IMR-90 (cell line): ENCODE measurements at regions not wholly inside any gene's neighbourhood (a gene's known extent, or its start where the extent isn't known, plus 50 kb on each side); places are given as distances from the start of the nearest gene placed in this dataset.

Experiments used
- ATAC-seq: fragments of 200-7000 bp; cut with Tn5 transposase; 2 replicates; pipeline ENCODE4 v1.9.1; 2020; ENCODE audit warnings: low read depth, mild to moderate bottlenecking, moderate library complexity
- BruUV-seq: library from RNA; stranded (reverse); fragments of 400-500 nt; replicated peaks from 2 replicates; lab custom pipeline; 2021; lab: Mats Ljungman, UMichigan
- CTCF ChIA-PET: fragments of 300-600 bp; formaldehyde crosslinking; extraction: SDS; loops from one replicate; lab custom pipeline; 2021; ENCODE audit warnings: antibody characterized with exemption; lab: Yijun Ruan, JAX
- POLR2A ChIA-PET: fragments of 300-600 bp; sonication (Branson Sonifier 250); formaldehyde crosslinking; loops from one replicate; lab custom pipeline; 2022; ENCODE audit warnings: antibody characterized with exemption; ENCODE audit not compliant: unreplicated experiment; lab: Charles Lee
- DNase-seq: peaks from one replicate; pipeline ENCODE4 v3.0.0; 2013
- H2AFZ ChIP-seq: replicated peaks from 2 replicates; pipeline ENCODE3; 2013; ENCODE audit warnings: low read length, mild to moderate bottlenecking; ENCODE audit not compliant: poor library complexity
- H2AK5ac ChIP-seq: 2 replicates; pipeline ENCODE4 v1.6.1; 2013; ENCODE audit warnings: low read depth, low read length, inconsistent platforms
- H2AK9ac ChIP-seq: replicated peaks from 2 replicates; pipeline ENCODE3; 2013; ENCODE audit warnings: mild to moderate bottlenecking, low read depth, low read length, moderate library complexity; ENCODE audit not compliant: poor library complexity
- H2BK120ac ChIP-seq: 2 replicates; pipeline ENCODE4 v1.6.1; 2013; ENCODE audit warnings: low read depth, low read length, inconsistent platforms
- H2BK15ac ChIP-seq: 3 replicates; pipeline ENCODE4 v1.6.1; 2013; ENCODE audit warnings: low read depth, low read length, inconsistent platforms
- H2BK20ac ChIP-seq: 2 replicates; pipeline ENCODE4 v1.6.1; 2013; ENCODE audit warnings: low read depth, mild to moderate bottlenecking, inconsistent platforms, low read length, moderate library complexity
- H2BK5ac ChIP-seq: 2 replicates; pipeline ENCODE4 v1.6.1; 2013; ENCODE audit warnings: mild to moderate bottlenecking, low read depth, low read length, inconsistent platforms; ENCODE audit not compliant: poor library complexity, severe bottlenecking
- H3K14ac ChIP-seq: replicated peaks from 2 replicates; pipeline ENCODE4 v1.6.1; 2013; ENCODE audit warnings: low read depth, low read length, inconsistent platforms
- H3K18ac ChIP-seq: 2 replicates; pipeline ENCODE4 v1.6.1; 2013; ENCODE audit warnings: low read depth, low read length, control low read depth
- H3K23ac ChIP-seq: 2 replicates; pipeline ENCODE4 v1.6.1; 2013; ENCODE audit warnings: low read depth, low read length, inconsistent platforms
- H3K27ac ChIP-seq: 2 replicates; pipeline ENCODE4 v1.5.1; 2013; ENCODE audit warnings: mild to moderate bottlenecking, control low read depth, low read length; ENCODE audit not compliant: insufficient read depth
- H3K27me3 ChIP-seq: 2 replicates; pipeline ENCODE4 v1.6.1; 2013; ENCODE audit warnings: low read length; ENCODE audit not compliant: control insufficient read depth, insufficient read depth
- H3K36me3 ChIP-seq: 2 replicates; pipeline ENCODE4 v1.6.1; 2013; ENCODE audit warnings: low read length, mixed read lengths; ENCODE audit not compliant: control insufficient read depth, insufficient read depth
- H3K4ac ChIP-seq: 2 replicates; pipeline ENCODE4 v1.6.1; 2013; ENCODE audit warnings: low read depth, low read length, inconsistent platforms
- H3K4me1 ChIP-seq: 2 replicates; pipeline ENCODE4 v1.6.1; 2013; ENCODE audit warnings: low read length, mixed read lengths; ENCODE audit not compliant: control insufficient read depth, insufficient read depth
- H3K4me2 ChIP-seq: 2 replicates; pipeline ENCODE4 v1.6.1; 2013; ENCODE audit warnings: low read depth, mild to moderate bottlenecking, control low read depth, low read length, moderate library complexity
- H3K4me3 ChIP-seq: 2 replicates; pipeline ENCODE4 v1.5.1; 2013; ENCODE audit warnings: low read depth, mild to moderate bottlenecking, control low read depth, low read length, moderate library complexity; ENCODE audit not compliant: insufficient read depth
- H3K56ac ChIP-seq: 2 replicates; pipeline ENCODE4 v1.6.1; 2013; ENCODE audit warnings: low read length, inconsistent platforms; ENCODE audit not compliant: insufficient read depth; ENCODE audit errors: extremely low read depth
- H3K79me1 ChIP-seq, 2 experiments: 2 replicates each; pipeline ENCODE4 v1.6.1; 2013; ENCODE audit warnings: low read length in 2 of 2, inconsistent platforms in 1 of 2, low read depth in 1 of 2
- H3K9ac ChIP-seq: 2 replicates; pipeline ENCODE4 v1.6.1; 2013; ENCODE audit warnings: low read depth, low read length, control low read depth
- H3K9me1 ChIP-seq: 2 replicates; pipeline ENCODE4 v1.6.1; 2013; ENCODE audit warnings: low read length, inconsistent platforms; ENCODE audit not compliant: insufficient read depth
- H3K9me3 ChIP-seq: 2 replicates; pipeline ENCODE4 v1.6.1; 2013; ENCODE audit warnings: low read length; ENCODE audit not compliant: control insufficient read depth, insufficient read depth
- H4K20me1 ChIP-seq: 2 replicates; pipeline ENCODE4 v1.6.1; 2013; ENCODE audit warnings: low read length, inconsistent platforms; ENCODE audit not compliant: insufficient read depth
- H4K5ac ChIP-seq: 2 replicates; pipeline ENCODE4 v1.6.1; 2013; ENCODE audit warnings: mild to moderate bottlenecking, low read depth, low read length, control low read depth
- H4K8ac ChIP-seq, 2 experiments: 2 replicates each; pipeline ENCODE4 v1.6.1; 2013; ENCODE audit warnings: low read depth in 2 of 2, low read length in 2 of 2, control low read depth in 1 of 2, inconsistent platforms in 1 of 2
- H4K91ac ChIP-seq: 2 replicates; pipeline ENCODE4 v1.6.1; 2013; ENCODE audit warnings: low read depth, low read length, inconsistent platforms; ENCODE audit not compliant: insufficient read depth
- BHLHE40 ChIP-seq: fragments of 150-350 bp; IDR thresholded peaks from 2 replicates; pipeline ENCODE4 v1.6.1; 2016; ENCODE audit warnings: mild to moderate bottlenecking, low read depth, low read length
- CEBPB ChIP-seq: IDR thresholded peaks from 2 replicates; pipeline ENCODE4 v1.6.1; 2012; ENCODE audit warnings: low read depth, low read length, improper control_type of control experiment
- CTCF ChIP-seq: conservative IDR thresholded peaks from 2 replicates; pipeline ENCODE4 v1.5.1; 2012; ENCODE audit warnings: mild to moderate bottlenecking, low read depth, low read length, improper control_type of control experiment
- ELK1 ChIP-seq: fragments of 150-350 bp; IDR thresholded peaks from 2 replicates; pipeline ENCODE4 v1.6.1; 2016; ENCODE audit warnings: low read depth, mild to moderate bottlenecking, low read length, moderate library complexity, borderline replicate concordance
- FOS ChIP-seq: fragments of 150-350 bp; IDR thresholded peaks from 2 replicates; pipeline ENCODE4 v1.6.1; 2016; ENCODE audit warnings: low read depth, low read length
- MAFK ChIP-seq: IDR thresholded peaks from 2 replicates; pipeline ENCODE4 v1.6.1; 2012; ENCODE audit warnings: low read depth, low read length, improper control_type of control experiment
- MAZ ChIP-seq: IDR thresholded peaks from 2 replicates; pipeline ENCODE4 v1.6.1; 2012; ENCODE audit warnings: low read depth, mild to moderate bottlenecking, low read length, improper control_type of control experiment, moderate library complexity, borderline replicate concordance
- MXI1 ChIP-seq: IDR thresholded peaks from 2 replicates; pipeline ENCODE4 v1.6.1; 2012; ENCODE audit warnings: low read depth, mild to moderate bottlenecking, low read length, moderate library complexity, borderline replicate concordance
- NFE2L2 ChIP-seq: fragments of 150-350 bp; IDR thresholded peaks from 2 replicates; pipeline ENCODE4 v1.6.1; 2016; ENCODE audit warnings: low read depth, mild to moderate bottlenecking, low read length
- POLR2A ChIP-seq: IDR thresholded peaks from 2 replicates; pipeline ENCODE4 v1.6.1; 2012; ENCODE audit warnings: mild to moderate bottlenecking, low read depth, low read length
- RAD21 ChIP-seq: IDR thresholded peaks from 2 replicates; pipeline ENCODE4 v1.6.1; 2012; ENCODE audit warnings: low read length, improper control_type of control experiment
- SMC3 ChIP-seq: fragments of 150-350 bp; IDR thresholded peaks from 2 replicates; pipeline ENCODE4 v1.6.1; 2016; ENCODE audit warnings: low read depth, mild to moderate bottlenecking, antibody characterized with exemption, low read length, moderate library complexity
- USF2 ChIP-seq: fragments of 150-350 bp; IDR thresholded peaks from 2 replicates; pipeline ENCODE4 v1.6.1; 2017; ENCODE audit warnings: mild to moderate bottlenecking, antibody characterized with exemption, low read length, low read depth
- WGBS, 2 experiments: methylation state at CpG; one replicate each; pipeline versions ENCODE4 v1.1.5 to v1.1.7; 2013; ENCODE audit warnings: missing lambda C conversion rate in 2 of 2; ENCODE audit not compliant: insufficient read length in 1 of 2; ENCODE audit errors: extremely low coverage in 2 of 2; 5-methylcytosine and 5-hydroxymethylcytosine counted together
- dilution Hi-C: fragments of 300-500 bp; cut with HindIII; formaldehyde crosslinking; loops from one replicate; pipeline ENCODE4 v1.14.3; 2018; ENCODE audit warnings: low sequenced_read_pairs; ENCODE audit not compliant: unreplicated experiment
- in situ Hi-C: fragments of 300-500 bp; cut with MboI; formaldehyde crosslinking; loops from 3 replicates; pipeline ENCODE4 v1.14.3; 2019; ENCODE audit warnings: low sequenced_read_pairs, inconsistent platforms, mixed read lengths
- intact Hi-C: fragments of 100-400 bp; cut with micrococcal nuclease; formaldehyde crosslinking; loops from 2 replicates; pipeline ENCODE4 v1.10.0; 2022

GRCh38 chr2:30048636-30049175 is 98.1 kb upstream of the YPEL5 start:
- Histone ChIP-seq H2BK120ac (no peak overlapping the region), H3K27me3 (peaks cover 10% of the 10 kb centered on the region), H2BK15ac (no peak overlapping the region), H3K4me2 (no peak overlapping the region), H3K56ac (no peak overlapping the region), H3K4me3 (no peak overlapping the region), H3K14ac (no peak overlapping the region), H3K79me1 (no peaks in the 10 kb centered on the region), H4K5ac (no peak overlapping the region), H4K20me1 (no peaks in the 10 kb centered on the region), H2AFZ (no peak overlapping the region), H2BK5ac (no peak overlapping the region), H3K9me1 (no peaks in the 10 kb centered on the region), H3K4me1 (no peaks in the 10 kb centered on the region), H3K4ac (no peak overlapping the region), H3K36me3 (no peaks in the 10 kb centered on the region), H3K23ac (no peak overlapping the region), H3K18ac (no peak overlapping the region), H2AK9ac (no peak overlapping the region), H3K9me3 (no peaks in the 10 kb centered on the region), H2BK20ac (no peak overlapping the region), H4K8ac (no peak overlapping the region), H3K9ac (no peak overlapping the region), H3K27ac (no peak overlapping the region), H4K91ac (no peak overlapping the region), H2AK5ac (no peak overlapping the region)
- DNase-seq (no peak), ATAC-seq (no peak)
- no CpG with 5 or more reads among the region's 8 CpGs for WGBS, 2 experiments
- no TSS peak for BruUV-seq
- ChIA-PET CTCF (interaction anchor here (0.6 kb wide), 1 partner anchor 787 kb away, joined by 3 read pairs; no protein-coding TSS in a partner anchor), POLR2A (no interaction called here)
- intact Hi-C loops (no loop called here), dilution Hi-C loops (no loop called here), in situ Hi-C loops (no loop called here)
- TF ChIP-seq RAD21 (no peak), SMC3 (no peak), ELK1 (no peak), MXI1 (no peak), MAZ (no peak), NFE2L2 (no peak), BHLHE40 (no peak), USF2 (no peak), FOS (no peak), CEBPB (no peak), CTCF (no peak), POLR2A (no peak), MAFK (no peak)
